ENCODE measurements at regions not wholly inside any gene's neighbourhood (a gene's known extent, or its start where the extent isn't known, plus 50 kb on each side); places are given as distances from the start of the nearest gene placed in this dataset.

DNA sequence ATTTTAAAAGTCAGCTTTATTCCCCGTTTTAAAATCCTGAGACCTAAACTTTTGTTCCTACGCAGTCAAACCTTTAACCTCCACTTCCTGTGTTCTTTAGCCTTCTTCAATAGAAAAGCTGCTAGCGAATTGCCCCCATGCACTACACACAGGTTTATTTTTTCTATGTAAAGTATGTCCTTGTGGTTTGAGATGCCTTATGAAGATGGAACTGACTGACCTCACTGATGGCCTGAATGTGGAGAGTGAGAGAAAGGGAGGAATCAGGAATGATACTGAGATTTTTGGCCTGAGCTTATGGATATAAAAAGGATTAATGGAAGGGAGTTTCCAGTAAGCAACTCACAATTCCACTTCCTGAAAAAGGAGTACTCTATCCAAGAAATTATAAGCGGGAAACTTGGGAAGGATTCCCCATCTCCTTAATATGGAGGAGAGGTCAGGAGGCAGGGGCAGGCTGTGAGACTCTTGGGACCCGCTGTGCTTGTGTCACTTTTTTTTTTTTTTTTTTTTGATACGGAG lies 89.5 kb downstream of the UGCG start (continued):
- TF ChIP-seq, protein P1, sequence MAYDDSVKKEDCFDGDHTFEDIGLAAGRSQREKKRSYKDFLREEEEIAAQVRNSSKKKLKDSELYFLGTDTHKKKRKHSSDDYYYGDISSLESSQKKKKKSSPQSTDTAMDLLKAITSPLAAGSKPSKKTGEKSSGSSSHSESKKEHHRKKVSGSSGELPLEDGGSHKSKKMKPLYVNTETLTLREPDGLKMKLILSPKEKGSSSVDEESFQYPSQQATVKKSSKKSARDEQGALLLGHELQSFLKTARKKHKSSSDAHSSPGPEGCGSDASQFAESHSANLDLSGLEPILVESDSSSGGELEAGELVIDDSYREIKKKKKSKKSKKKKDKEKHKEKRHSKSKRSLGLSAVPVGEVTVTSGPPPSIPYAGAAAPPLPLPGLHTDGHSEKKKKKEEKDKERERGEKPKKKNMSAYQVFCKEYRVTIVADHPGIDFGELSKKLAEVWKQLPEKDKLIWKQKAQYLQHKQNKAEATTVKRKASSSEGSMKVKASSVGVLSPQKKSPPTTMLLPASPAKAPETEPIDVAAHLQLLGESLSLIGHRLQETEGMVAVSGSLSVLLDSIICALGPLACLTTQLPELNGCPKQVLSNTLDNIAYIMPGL (CRISPR knock-in tag; IDR thresholded peaks at IDR 0.05), result no peak
- TF ChIP-seq SRSF7 (optimal IDR thresholded peaks at IDR 0.05; ENCODE audit: low read depth, low read length) (no peak), PYGO2 (tag; IDR thresholded peaks at IDR 0.05) (no peak)
